HepG2 (cell line): ENCODE measurements at regions not wholly inside any gene's neighbourhood (a gene's known extent, or its start where the extent isn't known, plus 50 kb on each side); places are given as distances from the start of the nearest gene placed in this dataset.

Experiments
- BRD4 ChIP-seq: sonication (generic); formaldehyde crosslinking; IDR thresholded peaks from 2 replicates; pipeline ENCODE4 v1.4.0; 2020; ENCODE audit warnings: missing genetic modification reagents
- CCAR2 ChIP-seq: fragments of 200-400 bp; formaldehyde crosslinking; optimal IDR thresholded peaks from 2 replicates; pipeline ENCODE3; 2018; ENCODE audit warnings: low read depth, mild to moderate bottlenecking, low read length, moderate library complexity
- DNMT1 ChIP-seq: sonication (generic); formaldehyde crosslinking; IDR thresholded peaks from 2 replicates; pipeline ENCODE4 v1.5.1; 2020; ENCODE audit warnings: mild to moderate bottlenecking, missing genetic modification reagents
- EEA1 ChIP-seq: sonication (generic); formaldehyde crosslinking; IDR thresholded peaks from 2 replicates; pipeline ENCODE4 v1.5.1; 2020; ENCODE audit warnings: mild to moderate bottlenecking, missing genetic modification reagents, borderline replicate concordance
- FLYWCH1 ChIP-seq: sonication (generic); formaldehyde crosslinking; IDR thresholded peaks from 2 replicates; pipeline ENCODE4 v1.8.1; 2023; ENCODE audit warnings: mild to moderate bottlenecking, missing genetic modification reagents
- FOXA1 ChIP-seq, 2 experiments: fragments of 450-650 bp in 1 of 2; sonication (generic) in 1 of 2; formaldehyde crosslinking in 1 of 2; IDR thresholded peaks; 2 replicates each; pipeline versions ENCODE4 v1.4.0 to v1.6.1; 2016 to 2020; ENCODE audit warnings: missing genetic modification reagents in 1 of 2
- HNRNPH1 ChIP-seq: fragments of 200-400 bp; formaldehyde crosslinking; optimal IDR thresholded peaks from 2 replicates; pipeline ENCODE3; 2017; ENCODE audit warnings: mild to moderate bottlenecking, low read depth, low read length
- HOXA9 ChIP-seq: sonication (generic); formaldehyde crosslinking; IDR thresholded peaks from 2 replicates; pipeline ENCODE4 v1.8.1; 2022; ENCODE audit warnings: missing genetic modification reagents, mild to moderate bottlenecking, moderate library complexity, borderline replicate concordance
- HOXD1 ChIP-seq: sonication (generic); formaldehyde crosslinking; IDR thresholded peaks from 2 replicates; pipeline ENCODE4 v1.5.0; 2020; ENCODE audit warnings: missing genetic modification reagents
- MXI1 ChIP-seq: IDR thresholded peaks from 3 replicates; pipeline ENCODE4 v1.6.1; 2012; ENCODE audit warnings: low read depth, low read length, inconsistent platforms, borderline replicate concordance
- SATB2 ChIP-seq: sonication (generic); formaldehyde crosslinking; IDR thresholded peaks from 2 replicates; pipeline ENCODE4 v1.5.0; 2020; ENCODE audit warnings: missing genetic modification reagents
- SMC3 ChIP-seq: IDR thresholded peaks from 2 replicates; pipeline ENCODE4 v1.6.1; 2011; ENCODE audit warnings: low read length, improper control_type of control experiment
- YY1 ChIP-seq: IDR thresholded peaks from 2 replicates; pipeline ENCODE4 v1.6.1; 2011; ENCODE audit warnings: low read length, low read depth, moderate library complexity, mild to moderate bottlenecking; ENCODE audit not compliant: insufficient read depth, insufficient replicate concordance
- ZNF101 ChIP-seq: sonication (generic); formaldehyde crosslinking; IDR thresholded peaks from 2 replicates; pipeline ENCODE4 v1.4.0; 2020; ENCODE audit warnings: mild to moderate bottlenecking, low read depth, missing genetic modification reagents, borderline replicate concordance
- ZNF331 ChIP-seq: sonication (generic); formaldehyde crosslinking; IDR thresholded peaks from 2 replicates; pipeline ENCODE4 v1.4.0; 2020; ENCODE audit warnings: missing genetic modification reagents
- ZNF496 ChIP-seq: sonication (generic); formaldehyde crosslinking; IDR thresholded peaks from 2 replicates; pipeline ENCODE4 v1.8.1; 2023; ENCODE audit warnings: mild to moderate bottlenecking, moderate library complexity, missing genetic modification reagents; ENCODE audit not compliant: insufficient replicate concordance
- TF ChIP-seq, protein P1 (sequence below): sonication (generic); formaldehyde crosslinking; IDR thresholded peaks from 2 replicates; pipeline ENCODE4 v1.8.0; 2023; ENCODE audit warnings: mild to moderate bottlenecking, missing genetic modification reagents
- TF ChIP-seq, protein P2 (sequence below): sonication (generic); formaldehyde crosslinking; IDR thresholded peaks from 2 replicates; pipeline ENCODE4 v1.5.0; 2020; ENCODE audit warnings: missing genetic modification reagents, mild to moderate bottlenecking, borderline replicate concordance
- TF ChIP-seq, protein P3 (sequence below), 2 experiments: fragments of 450-650 bp in 1 of 2; sonication (generic) in 1 of 2; formaldehyde crosslinking in 1 of 2; IDR thresholded peaks; 2 replicates each; pipeline versions ENCODE4 v1.6.1 to v1.8.0; 2016 to 2022; ENCODE audit warnings: antibody characterized with exemption in 1 of 2, mild to moderate bottlenecking in 1 of 2, missing genetic modification reagents in 1 of 2

DNA sequence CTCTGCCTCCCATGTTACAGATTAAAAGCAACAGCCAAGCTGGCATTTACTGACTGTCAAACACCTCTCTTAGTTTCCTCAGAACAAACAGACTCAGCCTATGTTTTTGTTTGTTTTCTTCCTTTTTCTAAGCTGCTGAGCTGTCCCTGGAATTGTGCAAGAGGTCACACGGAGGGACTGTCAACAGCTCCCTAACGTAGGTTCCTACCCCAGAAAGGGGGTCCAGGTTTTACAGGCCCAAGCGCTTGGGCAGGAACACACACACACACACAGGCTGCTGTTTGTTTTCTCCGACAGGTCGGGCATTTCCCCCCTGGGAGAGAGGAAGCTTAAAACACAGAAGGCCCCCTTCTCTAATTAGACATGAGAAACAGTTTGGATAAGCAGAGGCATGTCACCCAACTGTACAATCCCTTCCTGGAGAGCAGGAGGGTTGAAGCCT, 739.6 kb upstream of the TBX3 start (continued):
- TF ChIP-seq, protein P1, sequence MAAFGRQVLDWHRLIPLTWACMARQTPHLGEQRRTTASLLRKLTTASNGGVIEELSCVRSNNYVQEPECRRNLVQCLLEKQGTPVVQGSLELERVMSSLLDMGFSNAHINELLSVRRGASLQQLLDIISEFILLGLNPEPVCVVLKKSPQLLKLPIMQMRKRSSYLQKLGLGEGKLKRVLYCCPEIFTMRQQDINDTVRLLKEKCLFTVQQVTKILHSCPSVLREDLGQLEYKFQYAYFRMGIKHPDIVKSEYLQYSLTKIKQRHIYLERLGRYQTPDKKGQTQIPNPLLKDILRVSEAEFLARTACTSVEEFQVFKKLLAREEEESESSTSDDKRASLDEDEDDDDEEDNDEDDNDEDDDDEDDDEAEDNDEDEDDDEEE (CRISPR knock-in tag): no peak
- TF ChIP-seq SMC3 (peak; percentile 43; the same call in 1 of the 2 replicates), ZNF101 (no peak), EEA1 (no peak), BRD4 (CRISPR knock-in tag) (peak; percentile 98), HOXD1 (CRISPR knock-in tag) (peak; percentile 89), MXI1 (no peak; the same call in 2 of the 3 replicates), YY1 (peak; percentile 55), SATB2 (peak; percentile 78; the same call in 1 of the 2 replicates), ZNF496 (no peak), CCAR2 (peak; percentile 96), ZNF331 (peak; percentile 95), DNMT1 (CRISPR knock-in tag) (no peak), HNRNPH1 (no peak), FLYWCH1 (no peak), FOXA1 (IDR thresholded peaks at IDR 0.05) (peak; percentile 76), FOXA1 (CRISPR knock-in tag; IDR thresholded peaks at IDR 0.05) (peak; percentile 98), HOXA9 (CRISPR knock-in tag) (peak; percentile 82; the same call in 1 of the 2 replicates)
- TF ChIP-seq, protein P2, sequence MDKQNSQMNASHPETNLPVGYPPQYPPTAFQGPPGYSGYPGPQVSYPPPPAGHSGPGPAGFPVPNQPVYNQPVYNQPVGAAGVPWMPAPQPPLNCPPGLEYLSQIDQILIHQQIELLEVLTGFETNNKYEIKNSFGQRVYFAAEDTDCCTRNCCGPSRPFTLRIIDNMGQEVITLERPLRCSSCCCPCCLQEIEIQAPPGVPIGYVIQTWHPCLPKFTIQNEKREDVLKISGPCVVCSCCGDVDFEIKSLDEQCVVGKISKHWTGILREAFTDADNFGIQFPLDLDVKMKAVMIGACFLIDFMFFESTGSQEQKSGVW (CRISPR knock-in tag): no peak
- TF ChIP-seq, protein P3, sequence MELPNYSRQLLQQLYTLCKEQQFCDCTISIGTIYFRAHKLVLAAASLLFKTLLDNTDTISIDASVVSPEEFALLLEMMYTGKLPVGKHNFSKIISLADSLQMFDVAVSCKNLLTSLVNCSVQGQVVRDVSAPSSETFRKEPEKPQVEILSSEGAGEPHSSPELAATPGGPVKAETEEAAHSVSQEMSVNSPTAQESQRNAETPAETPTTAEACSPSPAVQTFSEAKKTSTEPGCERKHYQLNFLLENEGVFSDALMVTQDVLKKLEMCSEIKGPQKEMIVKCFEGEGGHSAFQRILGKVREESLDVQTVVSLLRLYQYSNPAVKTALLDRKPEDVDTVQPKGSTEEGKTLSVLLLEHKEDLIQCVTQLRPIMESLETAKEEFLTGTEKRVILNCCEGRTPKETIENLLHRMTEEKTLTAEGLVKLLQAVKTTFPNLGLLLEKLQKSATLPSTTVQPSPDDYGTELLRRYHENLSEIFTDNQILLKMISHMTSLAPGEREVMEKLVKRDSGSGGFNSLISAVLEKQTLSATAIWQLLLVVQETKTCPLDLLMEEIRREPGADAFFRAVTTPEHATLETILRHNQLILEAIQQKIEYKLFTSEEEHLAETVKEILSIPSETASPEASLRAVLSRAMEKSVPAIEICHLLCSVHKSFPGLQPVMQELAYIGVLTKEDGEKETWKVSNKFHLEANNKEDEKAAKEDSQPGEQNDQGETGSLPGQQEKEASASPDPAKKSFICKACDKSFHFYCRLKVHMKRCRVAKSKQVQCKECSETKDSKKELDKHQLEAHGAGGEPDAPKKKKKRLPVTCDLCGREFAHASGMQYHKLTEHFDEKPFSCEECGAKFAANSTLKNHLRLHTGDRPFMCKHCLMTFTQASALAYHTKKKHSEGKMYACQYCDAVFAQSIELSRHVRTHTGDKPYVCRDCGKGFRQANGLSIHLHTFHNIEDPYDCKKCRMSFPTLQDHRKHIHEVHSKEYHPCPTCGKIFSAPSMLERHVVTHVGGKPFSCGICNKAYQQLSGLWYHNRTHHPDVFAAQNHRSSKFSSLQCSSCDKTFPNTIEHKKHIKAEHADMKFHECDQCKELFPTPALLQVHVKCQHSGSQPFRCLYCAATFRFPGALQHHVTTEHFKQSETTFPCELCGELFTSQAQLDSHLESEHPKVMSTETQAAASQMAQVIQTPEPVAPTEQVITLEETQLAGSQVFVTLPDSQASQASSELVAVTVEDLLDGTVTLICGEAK (IDR thresholded peaks at IDR 0.05): no peak
- TF ChIP-seq, protein P3 (CRISPR knock-in tag; IDR thresholded peaks at IDR 0.05): peak; percentile 71; the same call in 1 of the 2 replicates
